GM23338 (cell line): ENCODE measurements at regions not wholly inside any gene's neighbourhood (a gene's known extent, or its start where the extent isn't known, plus 50 kb on each side); places are given as distances from the start of the nearest gene placed in this dataset.

Source experiments
- ATAC-seq: fragments of 200-7000 bp; cut with Tn5 transposase; 3 replicates; pipeline ENCODE4 v1.9.1; 2020
- DNase-seq: peaks from one replicate; pipeline ENCODE4 v3.0.0-alpha.2; 2015; ENCODE audit warnings: low spot score
- H2AFZ ChIP-seq: fragments of 200-600 bp; sonication (generic); 2 replicates; pipeline ENCODE4 v1.8.0; 2016; ENCODE audit warnings: antibody characterized with exemption, mild to moderate bottlenecking, moderate library complexity
- H3F3A ChIP-seq: fragments of 200-600 bp; sonication (generic); replicated peaks from 2 replicates; pipeline ENCODE4 v1.8.0; 2017; ENCODE audit warnings: antibody characterized with exemption, mixed run types, low read depth
- H3K27ac ChIP-seq: fragments of 200-600 bp; sonication (generic); 2 replicates; pipeline ENCODE4 v1.6.1; 2016; ENCODE audit warnings: low read depth
- H3K27me3 ChIP-seq: fragments of 200-600 bp; sonication (generic); 2 replicates; pipeline ENCODE4 v1.8.0; 2016; ENCODE audit warnings: mild to moderate bottlenecking, mixed run types, moderate library complexity; ENCODE audit not compliant: insufficient read depth
- H3K36me3 ChIP-seq: fragments of 200-600 bp; sonication (generic); 2 replicates; pipeline ENCODE4 v1.8.0; 2016; ENCODE audit warnings: mild to moderate bottlenecking; ENCODE audit not compliant: insufficient read depth
- H3K4me1 ChIP-seq: fragments of 200-600 bp; sonication (generic); 2 replicates; pipeline ENCODE4 v1.8.0; 2016; ENCODE audit warnings: mild to moderate bottlenecking, moderate library complexity; ENCODE audit not compliant: insufficient read depth
- H3K4me2 ChIP-seq: fragments of 200-600 bp; sonication (generic); 2 replicates; pipeline ENCODE4 v1.7.1; 2017; ENCODE audit warnings: mixed run types
- H3K4me3 ChIP-seq: fragments of 200-600 bp; sonication (generic); 2 replicates; pipeline ENCODE4 v1.6.1; 2016; ENCODE audit warnings: mixed run types
- H3K79me2 ChIP-seq: fragments of 200-600 bp; sonication (generic); replicated peaks from 2 replicates; pipeline ENCODE4 v1.8.0; 2017; ENCODE audit warnings: mild to moderate bottlenecking; ENCODE audit not compliant: insufficient read depth
- H3K9me2 ChIP-seq: fragments of 200-600 bp; sonication (generic); 2 replicates; pipeline ENCODE4 v1.8.0; 2017; ENCODE audit not compliant: insufficient read depth
- H4K20me1 ChIP-seq: fragments of 200-600 bp; sonication (generic); replicated peaks from 2 replicates; pipeline ENCODE4 v1.8.0; 2017; ENCODE audit warnings: mild to moderate bottlenecking; ENCODE audit not compliant: insufficient read depth
- H3K27ac Mint-ChIP-seq: 2 replicates; pipeline ENCODE4 v1.8.0; 2020; ENCODE audit warnings: inconsistent platforms, mild to moderate bottlenecking, moderate library complexity, mixed read lengths
- H3K27me3 Mint-ChIP-seq: 3 replicates; pipeline ENCODE4 v1.8.0; 2022; ENCODE audit warnings: low read depth, mild to moderate bottlenecking, moderate library complexity, mixed read lengths, inconsistent platforms; ENCODE audit not compliant: insufficient read depth, poor library complexity
- H3K36me3 Mint-ChIP-seq: 3 replicates; pipeline ENCODE4 v1.8.0; 2021; ENCODE audit warnings: low read depth, mild to moderate bottlenecking, inconsistent platforms, moderate library complexity, mixed read lengths
- H3K4me1 Mint-ChIP-seq: 3 replicates; pipeline ENCODE4 v1.8.0; 2020; ENCODE audit warnings: mild to moderate bottlenecking, inconsistent platforms, mixed read lengths
- H3K4me3 Mint-ChIP-seq: 3 replicates; pipeline ENCODE4 v1.8.0; 2021; ENCODE audit warnings: moderate library complexity, mild to moderate bottlenecking, inconsistent platforms, mixed read lengths
- H3K9me3 Mint-ChIP-seq: 3 replicates; pipeline ENCODE4 v1.8.0; 2020; ENCODE audit warnings: moderate library complexity, mild to moderate bottlenecking, inconsistent platforms, mixed read lengths
- CREB1 ChIP-seq: fragments of 250-450 bp; sonication (Bioruptor Pico); IDR thresholded peaks from 2 replicates; pipeline ENCODE4 v1.5.0; 2020; ENCODE audit warnings: low read depth, mild to moderate bottlenecking, moderate library complexity
- EZH2 ChIP-seq: fragments of 200-600 bp; sonication (generic); IDR thresholded peaks from one replicate; pipeline ENCODE4 v1.8.0; 2017; ENCODE audit warnings: antibody characterized with exemption, mild to moderate bottlenecking, low read depth; ENCODE audit not compliant: unreplicated experiment
- EZH2phosphoT487 ChIP-seq: fragments of 200-600 bp; sonication (generic); IDR thresholded peaks from one replicate; pipeline ENCODE4 v1.8.1; 2018; ENCODE audit warnings: antibody characterized with exemption; ENCODE audit not compliant: unreplicated experiment
- JUNB ChIP-seq: IDR thresholded peaks from one replicate; pipeline ENCODE4 v1.6.1; 2016; ENCODE audit warnings: antibody characterized with exemption; ENCODE audit not compliant: unreplicated experiment
- NANOG ChIP-seq: IDR thresholded peaks from 2 replicates; pipeline ENCODE4 v1.6.1; 2016; ENCODE audit warnings: antibody characterized with exemption, borderline replicate concordance
- POLR2AphosphoS5 ChIP-seq: IDR thresholded peaks from 2 replicates; pipeline ENCODE4 v1.6.1; 2016; ENCODE audit warnings: antibody characterized with exemption, low read depth
- STAT1 ChIP-seq: IDR thresholded peaks from one replicate; pipeline ENCODE4 v1.6.1; 2016; ENCODE audit warnings: antibody characterized with exemption; ENCODE audit not compliant: unreplicated experiment
- ZNF114 ChIP-seq: fragments of 250-450 bp; sonication (Bioruptor Pico); IDR thresholded peaks from 2 replicates; pipeline ENCODE4 v1.5.0; 2020; ENCODE audit warnings: mild to moderate bottlenecking, moderate library complexity
- ZNF331 ChIP-seq: fragments of 250-450 bp; sonication (Bioruptor Pico); IDR thresholded peaks from 2 replicates; pipeline ENCODE4 v1.5.0; 2020; ENCODE audit warnings: low read depth, mild to moderate bottlenecking, moderate library complexity
- TF ChIP-seq, protein P1 (sequence below), 2 experiments: fragments of 200-600 bp in 1 of 2; sonication (generic) in 1 of 2; conservative IDR thresholded peaks; 2 replicates each; pipeline versions ENCODE4 v1.5.1 to v1.6.1; 2016 to 2017; ENCODE audit warnings: antibody characterized with exemption in 2 of 2, low read depth in 2 of 2, mild to moderate bottlenecking in 2 of 2, moderate library complexity in 1 of 2
- TF ChIP-seq, protein P2 (sequence below): IDR thresholded peaks from 2 replicates; pipeline ENCODE4 v1.6.1; 2016; ENCODE audit warnings: antibody characterized with exemption
- TF ChIP-seq, protein P3 (sequence below): IDR thresholded peaks from one replicate; pipeline ENCODE4 v1.6.1; 2018; ENCODE audit warnings: antibody characterized with exemption; ENCODE audit not compliant: unreplicated experiment
- TF ChIP-seq, protein P4 (sequence below): fragments of 250-450 bp; sonication (Bioruptor Pico); IDR thresholded peaks from 2 replicates; pipeline ENCODE4 v1.5.0; 2020; ENCODE audit warnings: mild to moderate bottlenecking, moderate library complexity

DNA sequence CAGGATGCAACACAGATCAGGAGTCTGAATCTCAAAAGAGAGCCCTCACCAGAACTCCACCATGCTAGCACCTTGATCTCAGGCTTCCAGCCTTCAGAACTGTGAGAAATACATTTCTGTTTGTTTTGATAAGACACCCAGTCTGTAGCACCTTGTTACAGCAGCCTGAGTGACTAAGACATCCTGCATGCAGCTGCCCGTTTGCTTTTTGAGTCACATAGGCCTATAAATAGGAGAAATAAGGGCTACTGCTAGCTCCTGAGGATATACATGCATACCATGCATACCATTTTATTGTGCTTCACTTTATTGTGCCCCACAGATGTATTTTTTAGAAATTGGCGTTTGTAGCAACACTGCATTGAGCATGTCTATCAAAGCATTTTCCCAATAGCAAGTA, 337.8 kb downstream of the CDH2 start:
- H4K20me1 ChIP-seq = no peaks in the 10 kb centered on the region
- Mint-ChIP-seq H3K27ac (no peak overlapping the region), H3K27me3 (peaks cover 1% of the 10 kb centered on the region), H3K36me3 (no peaks in the 10 kb centered on the region), H3K9me3 (no peaks in the 10 kb centered on the region), H3K4me3 (no peak overlapping the region), H3K4me1 (peaks cover 3% of the 10 kb centered on the region; the same call in 2 of the 3 replicates)
- H3K4me1 ChIP-seq = 0 out of 2 replicates have a peak, but pooled peaks cover 3% of the 10 kb centered on the region
- no peak overlapping the region for H2AFZ ChIP-seq
- no peaks in the 10 kb centered on the region for H3K27me3 ChIP-seq
- H3K4me2 ChIP-seq = no peak overlapping the region
- H3K79me2 ChIP-seq = no peaks in the 10 kb centered on the region
- DNase-seq (no peak), ATAC-seq (no peak)
- no peaks in the 10 kb centered on the region for H3K36me3 ChIP-seq
- TF ChIP-seq EZH2phosphoT487 = no peak
- no peak for TF ChIP-seq ZNF114 (CRISPR knock-in tag)
- no peak for TF ChIP-seq EZH2
- TF ChIP-seq POLR2AphosphoS5 = no peak
- no peak for TF ChIP-seq STAT1
- TF ChIP-seq JUNB = no peak
- no peak for TF ChIP-seq NANOG
- no peak for TF ChIP-seq CREB1 (CRISPR knock-in tag)
- TF ChIP-seq, protein P1, sequence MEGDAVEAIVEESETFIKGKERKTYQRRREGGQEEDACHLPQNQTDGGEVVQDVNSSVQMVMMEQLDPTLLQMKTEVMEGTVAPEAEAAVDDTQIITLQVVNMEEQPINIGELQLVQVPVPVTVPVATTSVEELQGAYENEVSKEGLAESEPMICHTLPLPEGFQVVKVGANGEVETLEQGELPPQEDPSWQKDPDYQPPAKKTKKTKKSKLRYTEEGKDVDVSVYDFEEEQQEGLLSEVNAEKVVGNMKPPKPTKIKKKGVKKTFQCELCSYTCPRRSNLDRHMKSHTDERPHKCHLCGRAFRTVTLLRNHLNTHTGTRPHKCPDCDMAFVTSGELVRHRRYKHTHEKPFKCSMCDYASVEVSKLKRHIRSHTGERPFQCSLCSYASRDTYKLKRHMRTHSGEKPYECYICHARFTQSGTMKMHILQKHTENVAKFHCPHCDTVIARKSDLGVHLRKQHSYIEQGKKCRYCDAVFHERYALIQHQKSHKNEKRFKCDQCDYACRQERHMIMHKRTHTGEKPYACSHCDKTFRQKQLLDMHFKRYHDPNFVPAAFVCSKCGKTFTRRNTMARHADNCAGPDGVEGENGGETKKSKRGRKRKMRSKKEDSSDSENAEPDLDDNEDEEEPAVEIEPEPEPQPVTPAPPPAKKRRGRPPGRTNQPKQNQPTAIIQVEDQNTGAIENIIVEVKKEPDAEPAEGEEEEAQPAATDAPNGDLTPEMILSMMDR (conservative IDR thresholded peaks at IDR 0.05; ENCODE audit: low read depth in 2 of 2) = no peak
- TF ChIP-seq, protein P2, sequence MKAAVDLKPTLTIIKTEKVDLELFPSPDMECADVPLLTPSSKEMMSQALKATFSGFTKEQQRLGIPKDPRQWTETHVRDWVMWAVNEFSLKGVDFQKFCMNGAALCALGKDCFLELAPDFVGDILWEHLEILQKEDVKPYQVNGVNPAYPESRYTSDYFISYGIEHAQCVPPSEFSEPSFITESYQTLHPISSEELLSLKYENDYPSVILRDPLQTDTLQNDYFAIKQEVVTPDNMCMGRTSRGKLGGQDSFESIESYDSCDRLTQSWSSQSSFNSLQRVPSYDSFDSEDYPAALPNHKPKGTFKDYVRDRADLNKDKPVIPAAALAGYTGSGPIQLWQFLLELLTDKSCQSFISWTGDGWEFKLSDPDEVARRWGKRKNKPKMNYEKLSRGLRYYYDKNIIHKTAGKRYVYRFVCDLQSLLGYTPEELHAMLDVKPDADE = no peak
- TF ChIP-seq ZNF331 (CRISPR knock-in tag) = no peak
- TF ChIP-seq, protein P3, sequence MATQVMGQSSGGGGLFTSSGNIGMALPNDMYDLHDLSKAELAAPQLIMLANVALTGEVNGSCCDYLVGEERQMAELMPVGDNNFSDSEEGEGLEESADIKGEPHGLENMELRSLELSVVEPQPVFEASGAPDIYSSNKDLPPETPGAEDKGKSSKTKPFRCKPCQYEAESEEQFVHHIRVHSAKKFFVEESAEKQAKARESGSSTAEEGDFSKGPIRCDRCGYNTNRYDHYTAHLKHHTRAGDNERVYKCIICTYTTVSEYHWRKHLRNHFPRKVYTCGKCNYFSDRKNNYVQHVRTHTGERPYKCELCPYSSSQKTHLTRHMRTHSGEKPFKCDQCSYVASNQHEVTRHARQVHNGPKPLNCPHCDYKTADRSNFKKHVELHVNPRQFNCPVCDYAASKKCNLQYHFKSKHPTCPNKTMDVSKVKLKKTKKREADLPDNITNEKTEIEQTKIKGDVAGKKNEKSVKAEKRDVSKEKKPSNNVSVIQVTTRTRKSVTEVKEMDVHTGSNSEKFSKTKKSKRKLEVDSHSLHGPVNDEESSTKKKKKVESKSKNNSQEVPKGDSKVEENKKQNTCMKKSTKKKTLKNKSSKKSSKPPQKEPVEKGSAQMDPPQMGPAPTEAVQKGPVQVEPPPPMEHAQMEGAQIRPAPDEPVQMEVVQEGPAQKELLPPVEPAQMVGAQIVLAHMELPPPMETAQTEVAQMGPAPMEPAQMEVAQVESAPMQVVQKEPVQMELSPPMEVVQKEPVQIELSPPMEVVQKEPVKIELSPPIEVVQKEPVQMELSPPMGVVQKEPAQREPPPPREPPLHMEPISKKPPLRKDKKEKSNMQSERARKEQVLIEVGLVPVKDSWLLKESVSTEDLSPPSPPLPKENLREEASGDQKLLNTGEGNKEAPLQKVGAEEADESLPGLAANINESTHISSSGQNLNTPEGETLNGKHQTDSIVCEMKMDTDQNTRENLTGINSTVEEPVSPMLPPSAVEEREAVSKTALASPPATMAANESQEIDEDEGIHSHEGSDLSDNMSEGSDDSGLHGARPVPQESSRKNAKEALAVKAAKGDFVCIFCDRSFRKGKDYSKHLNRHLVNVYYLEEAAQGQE = no peak
- TF ChIP-seq, protein P4, sequence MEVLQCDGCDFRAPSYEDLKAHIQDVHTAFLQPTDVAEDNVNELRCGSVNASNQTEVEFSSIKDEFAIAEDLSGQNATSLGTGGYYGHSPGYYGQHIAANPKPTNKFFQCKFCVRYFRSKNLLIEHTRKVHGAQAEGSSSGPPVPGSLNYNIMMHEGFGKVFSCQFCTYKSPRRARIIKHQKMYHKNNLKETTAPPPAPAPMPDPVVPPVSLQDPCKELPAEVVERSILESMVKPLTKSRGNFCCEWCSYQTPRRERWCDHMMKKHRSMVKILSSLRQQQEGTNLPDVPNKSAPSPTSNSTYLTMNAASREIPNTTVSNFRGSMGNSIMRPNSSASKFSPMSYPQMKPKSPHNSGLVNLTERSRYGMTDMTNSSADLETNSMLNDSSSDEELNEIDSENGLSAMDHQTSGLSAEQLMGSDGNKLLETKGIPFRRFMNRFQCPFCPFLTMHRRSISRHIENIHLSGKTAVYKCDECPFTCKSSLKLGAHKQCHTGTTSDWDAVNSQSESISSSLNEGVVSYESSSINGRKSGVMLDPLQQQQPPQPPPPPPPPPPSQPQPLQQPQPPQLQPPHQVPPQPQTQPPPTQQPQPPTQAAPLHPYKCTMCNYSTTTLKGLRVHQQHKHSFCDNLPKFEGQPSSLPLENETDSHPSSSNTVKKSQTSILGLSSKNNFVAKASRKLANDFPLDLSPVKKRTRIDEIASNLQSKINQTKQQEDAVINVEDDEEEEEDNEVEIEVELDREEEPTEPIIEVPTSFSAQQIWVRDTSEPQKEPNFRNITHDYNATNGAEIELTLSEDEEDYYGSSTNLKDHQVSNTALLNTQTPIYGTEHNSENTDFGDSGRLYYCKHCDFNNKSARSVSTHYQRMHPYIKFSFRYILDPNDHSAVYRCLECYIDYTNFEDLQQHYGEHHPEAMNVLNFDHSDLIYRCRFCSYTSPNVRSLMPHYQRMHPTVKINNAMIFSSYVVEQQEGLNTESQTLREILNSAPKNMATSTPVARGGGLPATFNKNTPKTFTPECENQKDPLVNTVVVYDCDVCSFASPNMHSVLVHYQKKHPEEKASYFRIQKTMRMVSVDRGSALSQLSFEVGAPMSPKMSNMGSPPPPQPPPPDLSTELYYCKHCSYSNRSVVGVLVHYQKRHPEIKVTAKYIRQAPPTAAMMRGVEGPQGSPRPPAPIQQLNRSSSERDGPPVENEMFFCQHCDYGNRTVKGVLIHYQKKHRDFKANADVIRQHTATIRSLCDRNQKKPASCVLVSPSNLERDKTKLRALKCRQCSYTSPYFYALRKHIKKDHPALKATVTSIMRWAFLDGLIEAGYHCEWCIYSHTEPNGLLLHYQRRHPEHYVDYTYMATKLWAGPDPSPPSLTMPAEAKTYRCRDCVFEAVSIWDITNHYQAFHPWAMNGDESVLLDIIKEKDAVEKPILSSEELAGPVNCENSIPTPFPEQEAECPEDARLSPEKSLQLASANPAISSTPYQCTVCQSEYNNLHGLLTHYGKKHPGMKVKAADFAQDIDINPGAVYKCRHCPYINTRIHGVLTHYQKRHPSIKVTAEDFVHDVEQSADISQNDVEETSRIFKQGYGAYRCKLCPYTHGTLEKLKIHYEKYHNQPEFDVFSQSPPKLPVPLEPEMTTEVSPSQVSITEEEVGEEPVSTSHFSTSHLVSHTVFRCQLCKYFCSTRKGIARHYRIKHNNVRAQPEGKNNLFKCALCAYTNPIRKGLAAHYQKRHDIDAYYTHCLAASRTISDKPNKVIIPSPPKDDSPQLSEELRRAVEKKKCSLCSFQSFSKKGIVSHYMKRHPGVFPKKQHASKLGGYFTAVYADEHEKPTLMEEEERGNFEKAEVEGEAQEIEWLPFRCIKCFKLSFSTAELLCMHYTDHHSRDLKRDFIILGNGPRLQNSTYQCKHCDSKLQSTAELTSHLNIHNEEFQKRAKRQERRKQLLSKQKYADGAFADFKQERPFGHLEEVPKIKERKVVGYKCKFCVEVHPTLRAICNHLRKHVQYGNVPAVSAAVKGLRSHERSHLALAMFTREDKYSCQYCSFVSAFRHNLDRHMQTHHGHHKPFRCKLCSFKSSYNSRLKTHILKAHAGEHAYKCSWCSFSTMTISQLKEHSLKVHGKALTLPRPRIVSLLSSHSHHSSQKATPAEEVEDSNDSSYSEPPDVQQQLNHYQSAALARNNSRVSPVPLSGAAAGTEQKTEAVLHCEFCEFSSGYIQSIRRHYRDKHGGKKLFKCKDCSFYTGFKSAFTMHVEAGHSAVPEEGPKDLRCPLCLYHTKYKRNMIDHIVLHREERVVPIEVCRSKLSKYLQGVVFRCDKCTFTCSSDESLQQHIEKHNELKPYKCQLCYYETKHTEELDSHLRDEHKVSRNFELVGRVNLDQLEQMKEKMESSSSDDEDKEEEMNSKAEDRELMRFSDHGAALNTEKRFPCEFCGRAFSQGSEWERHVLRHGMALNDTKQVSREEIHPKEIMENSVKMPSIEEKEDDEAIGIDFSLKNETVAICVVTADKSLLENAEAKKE (CRISPR knock-in tag) = no peak
- H3F3A ChIP-seq = no peaks in the 10 kb centered on the region
- H3K4me3 ChIP-seq = no peak overlapping the region
- peaks cover 7% of the 10 kb centered on the region; the same call in 1 of the 2 replicates for H3K9me2 ChIP-seq
- no peak overlapping the region for H3K27ac ChIP-seq
